Heart right ventricle (tissue), 16 donors: ENCODE measurements at regions not wholly inside any gene's neighbourhood (a gene's known extent, or its start where the extent isn't known, plus 50 kb on each side); places are given as distances from the start of the nearest gene placed in this dataset.

ENCODE experiments used
- ATAC-seq, 8 donors: fragments of 200-7000 bp; cut with Tn5 transposase; one replicate each; pipeline ENCODE4 v1.9.1; 2020; ENCODE audit warnings: mild to moderate bottlenecking in 8 of 8, moderate library complexity in 8 of 8, moderate number of reproducible peaks in 1 of 8
- DNase-seq, 2 donors: peaks; one replicate each; pipeline ENCODE4 v3.0.0-alpha.2; 2020
- H3K27ac ChIP-seq, 10 donors: fragments of 200-600 bp; sonication (generic) in 2 of 10; one replicate each; pipeline versions ENCODE4 v1.5.0 to v1.8.0; 2020 to 2022; ENCODE audit warnings: mild to moderate bottlenecking in 3 of 10
- H3K27me3 ChIP-seq, 7 donors: fragments of 200-600 bp; one replicate each; pipeline ENCODE4 v1.8.0; 2021 to 2022; ENCODE audit warnings: mild to moderate bottlenecking in 2 of 7
- H3K36me3 ChIP-seq, 9 donors: fragments of 200-600 bp; sonication (generic) in 1 of 9; one replicate each; pipeline versions ENCODE4 v1.5.0 to v1.8.0; 2020 to 2022; ENCODE audit warnings: mild to moderate bottlenecking in 2 of 9
- H3K4me1 ChIP-seq, 9 donors: fragments of 200-600 bp; sonication (generic) in 1 of 9; one replicate each; pipeline versions ENCODE4 v1.5.0 to v1.8.0; 2020 to 2022; ENCODE audit warnings: mild to moderate bottlenecking in 4 of 9
- H3K4me3 ChIP-seq, 10 donors: fragments of 200-600 bp; sonication (generic) in 2 of 10; one replicate each; pipeline versions ENCODE4 v1.5.0 to v1.8.0; 2020 to 2022; ENCODE audit warnings: mild to moderate bottlenecking in 7 of 10, moderate library complexity in 2 of 10
- H3K9me3 ChIP-seq, 11 donors: fragments of 200-600 bp in 10 of 11; sonication (generic) in 2 of 11; one replicate each; pipeline versions ENCODE4 v1.5.0 to v1.8.0; 2013 to 2022; ENCODE audit warnings: mild to moderate bottlenecking in 2 of 11, control low read depth in 1 of 11, moderate library complexity in 1 of 11
- WGBS, 2 donors: extraction: QIAGEN DNeasy Blood & Tissue Kit; methylation state at CpG; one replicate each; pipeline ENCODE4 v1.1.7; 2013; ENCODE audit warnings: inconsistent platforms in 1 of 2; 5-methylcytosine and 5-hydroxymethylcytosine counted together
- intact Hi-C, 10 donors: fragments of 100-400 bp; cut with DNase I; formaldehyde crosslinking; loops; one replicate each; pipeline versions ENCODE4 v1.11.1 to v1.14.2; 2022
- TF ChIP-seq, protein P1 (sequence below), 9 donors: fragments of 200-600 bp; sonication (generic) in 2 of 9; IDR thresholded peaks; one replicate each; pipeline versions ENCODE4 v1.5.0 to v1.8.0; 2021 to 2022; ENCODE audit warnings: antibody characterized with exemption in 9 of 9, mild to moderate bottlenecking in 5 of 9, moderate library complexity in 1 of 9
- donor health status: Arrhythmogenic right ventricular cardiomyopathy.
- donor health status: ischemic (EF 13 %, LVEDD 7.1; RV severe dilation, severe dysfunction).
- donor health status: healthy with polysubstance abuse.
- donor health status: DM: no; HTN: yes; CAD: no.
- donor health status: DM: no; HTN: no; CAD: no.
- donor health status: ischemic (EF 25% LVEDD 6.9; RV normal size, moderate dysfunction).
- donor health status: ischemic (EF 25% LVEDD 5.7; RV mildly dilated, moderate dysfunction).
- donor health status: healthy.
- donor health status: DM: yes; HTN: yes; CAD: no.
- donor health status: Ischemic cardiomyopathy.
- donor health status: ischemic (EF 35%, LVEDD 5.7; RV mildly dilated, moderate dysfunction).
- donor health status: nonischemic (EF 11% LVEDD 7.7; RV severe dilation, severe dysfunction).
- donor health status: DM: yes; HTN: yes; CAD: no.
- donor health status: PGD.
- donor health status: ischemic (EF 29% LVEDD 5.4; RV normal size, mild dysfunction).
- donor health status: nonischemic (EF 23%, LVEDD 6.1; RV moderate dilation, normal function).

DNA sequence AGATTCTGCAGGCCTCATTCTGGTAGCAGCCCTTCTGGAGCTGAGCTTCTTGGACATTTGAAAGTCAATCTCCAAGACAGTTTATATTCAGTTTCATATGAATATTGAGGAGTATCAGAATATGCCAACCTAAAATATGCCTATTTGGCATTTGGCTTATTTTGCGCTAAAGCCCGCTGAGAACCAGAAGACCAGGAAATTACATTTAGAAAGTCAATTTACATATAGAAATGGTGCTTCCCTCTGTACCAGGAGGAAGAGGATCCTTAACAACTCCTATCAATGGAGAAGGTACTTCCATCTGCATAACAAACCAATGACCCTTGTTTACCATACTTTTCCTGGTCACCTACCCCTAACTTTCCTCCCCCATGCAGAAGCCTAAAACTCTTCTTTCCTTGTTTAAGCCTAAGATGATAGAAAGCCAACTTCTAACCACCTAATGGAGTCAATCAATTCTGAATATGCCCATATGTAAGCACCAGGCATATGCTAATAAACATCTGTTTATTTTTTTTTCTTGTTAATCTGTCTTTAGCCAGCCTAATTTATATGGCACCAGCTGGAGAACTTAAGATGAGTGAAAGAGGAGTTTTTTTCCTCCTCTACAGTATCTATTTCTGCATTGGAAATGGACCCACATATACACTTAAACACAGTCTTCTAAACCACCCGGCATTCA is 57.0 kb upstream of the DYNC1I2 start:
- no peak for ATAC-seq
- H3K27ac ChIP-seq = no peak overlapping the region
- intact Hi-C loops = no loop called here
- WGBS, 2 donors = 95 to 96% methylated on average over 3 of the region's 3 CpGs
- DNase-seq = no peak
- TF ChIP-seq, protein P1, sequence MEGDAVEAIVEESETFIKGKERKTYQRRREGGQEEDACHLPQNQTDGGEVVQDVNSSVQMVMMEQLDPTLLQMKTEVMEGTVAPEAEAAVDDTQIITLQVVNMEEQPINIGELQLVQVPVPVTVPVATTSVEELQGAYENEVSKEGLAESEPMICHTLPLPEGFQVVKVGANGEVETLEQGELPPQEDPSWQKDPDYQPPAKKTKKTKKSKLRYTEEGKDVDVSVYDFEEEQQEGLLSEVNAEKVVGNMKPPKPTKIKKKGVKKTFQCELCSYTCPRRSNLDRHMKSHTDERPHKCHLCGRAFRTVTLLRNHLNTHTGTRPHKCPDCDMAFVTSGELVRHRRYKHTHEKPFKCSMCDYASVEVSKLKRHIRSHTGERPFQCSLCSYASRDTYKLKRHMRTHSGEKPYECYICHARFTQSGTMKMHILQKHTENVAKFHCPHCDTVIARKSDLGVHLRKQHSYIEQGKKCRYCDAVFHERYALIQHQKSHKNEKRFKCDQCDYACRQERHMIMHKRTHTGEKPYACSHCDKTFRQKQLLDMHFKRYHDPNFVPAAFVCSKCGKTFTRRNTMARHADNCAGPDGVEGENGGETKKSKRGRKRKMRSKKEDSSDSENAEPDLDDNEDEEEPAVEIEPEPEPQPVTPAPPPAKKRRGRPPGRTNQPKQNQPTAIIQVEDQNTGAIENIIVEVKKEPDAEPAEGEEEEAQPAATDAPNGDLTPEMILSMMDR (IDR thresholded peaks at IDR 0.05) = no peak
- H3K4me3 ChIP-seq = no peak overlapping the region
- no peaks in the 10 kb centered on the region for H3K4me1 ChIP-seq
- peaks cover 0 to 2% (median 0%) of the 10 kb centered on the region in 7 donors for H3K27me3 ChIP-seq
- H3K9me3 ChIP-seq = peaks cover 0 to 63% (median 31%) of the 10 kb centered on the region in 11 donors
- H3K36me3 ChIP-seq = no peaks in the 10 kb centered on the region

GRCh38 chr2:171630812-171631626 is 56.2 kb upstream of the DYNC1I2 start:
- Histone ChIP-seq H3K36me3 (no peaks in the 10 kb centered on the region), H3K27me3 (no peaks in the 10 kb centered on the region), H3K9me3 (peaks cover 0 to 62% (median 31%) of the 10 kb centered on the region in 11 donors), H3K4me1 (no peaks in the 10 kb centered on the region), H3K4me3 (no peak overlapping the region), H3K27ac (no peak overlapping the region)
- 60 to 68% methylated on average over 8 of the region's 8 CpGs for WGBS, 2 donors
- no peak for DNase-seq
- ATAC-seq = no peak
- TF ChIP-seq, protein P1 (IDR thresholded peaks at IDR 0.05) = no peak
- intact Hi-C loops = no loop called here
